ENCODE measurements at regions not wholly inside any gene's neighbourhood (a gene's known extent, or its start where the extent isn't known, plus 50 kb on each side); places are given as distances from the start of the nearest gene placed in this dataset.

- TF ChIP-seq POLR2A (IDR thresholded peaks at IDR 0.05; ENCODE audit: control extremely low read depth in 1 of 2, low read depth in 2 of 2, low read length in 2 of 2) (no peak), TCF12 (IDR thresholded peaks at IDR 0.05; ENCODE audit: low read depth, low read length) (no peak)
Measured at GRCh38 chr6:93124006-93124632, 295.2 kb downstream of the EPHA7 start.

Data from H1 (cell line).